SU-DHL-6 (cell line): ENCODE measurements at regions not wholly inside any gene's neighbourhood (a gene's known extent, or its start where the extent isn't known, plus 50 kb on each side); places are given as distances from the start of the nearest gene placed in this dataset.
"Not testable (repeated sequence)": the region's sequence is repeated elsewhere in the genome, so short reads cannot be mapped to it uniquely, and the experiment has no call there.

ENCODE experiments used
- H2AFZ ChIP-seq: fragments of 200-600 bp; sonication (generic); 2 replicates; pipeline ENCODE4 v1.6.1; 2014; ENCODE audit warnings: low read depth, mild to moderate bottlenecking, moderate library complexity, mixed read lengths, antibody characterized with exemption, low read length; ENCODE audit not compliant: severe bottlenecking
- H3F3A ChIP-seq: fragments of 200-600 bp; shearing (Covaris generic); 2 replicates; pipeline ENCODE4 v1.6.0; 2016; ENCODE audit warnings: antibody characterized with exemption, mild to moderate bottlenecking; ENCODE audit not compliant: insufficient read depth
- H3K27ac ChIP-seq: fragments of 200-600 bp; sonication (generic); 2 replicates; pipeline ENCODE4 v1.5.1; 2016; ENCODE audit warnings: low read depth, mild to moderate bottlenecking, low read length, moderate library complexity, mixed read lengths
- H3K27me3 ChIP-seq: fragments of 200-600 bp; sonication (generic), shearing (Covaris generic); 2 replicates; pipeline ENCODE4 v1.6.0; 2014; ENCODE audit warnings: mild to moderate bottlenecking, low read length
- H3K36me3 ChIP-seq: fragments of 200-600 bp; sonication (generic); 2 replicates; pipeline ENCODE4 v1.6.1; 2014; ENCODE audit warnings: mild to moderate bottlenecking, low read length, mixed read lengths
- H3K4me2 ChIP-seq: fragments of 300-600, 200-600 bp; shearing (Covaris generic), sonication (generic); 2 replicates; pipeline ENCODE4 v1.6.0; 2014; ENCODE audit warnings: low read length, low read depth, mild to moderate bottlenecking; ENCODE audit not compliant: poor library complexity, severe bottlenecking
- H3K4me3 ChIP-seq: fragments of 200-600 bp; sonication (generic); 2 replicates; pipeline ENCODE4 v1.5.1; 2014; ENCODE audit warnings: antibody characterized with exemption, low read length, mild to moderate bottlenecking, mixed read lengths; ENCODE audit not compliant: insufficient read depth, poor library complexity, severe bottlenecking
- H3K79me2 ChIP-seq: fragments of 200-600 bp; sonication (generic); 2 replicates; pipeline ENCODE4 v1.6.1; 2014; ENCODE audit warnings: mild to moderate bottlenecking, low read length, moderate library complexity; ENCODE audit not compliant: insufficient read depth
- H3K9ac ChIP-seq: fragments of 200-600 bp; sonication (generic); 2 replicates; pipeline ENCODE4 v1.7.0; 2014; ENCODE audit warnings: mild to moderate bottlenecking, low read length
- H3K9me2 ChIP-seq: fragments of 200-600 bp; sonication (generic); replicated peaks from 2 replicates; pipeline ENCODE4 v1.6.1; 2014; ENCODE audit warnings: low read length; ENCODE audit not compliant: insufficient read depth
- H3K9me3 ChIP-seq: fragments of 200-600 bp; sonication (generic); 2 replicates; pipeline ENCODE4 v1.6.1; 2014; ENCODE audit warnings: low read length, mixed read lengths; ENCODE audit not compliant: insufficient read depth
- H4K20me1 ChIP-seq: fragments of 200-600 bp; sonication (generic); 2 replicates; pipeline ENCODE4 v1.6.1; 2014; ENCODE audit warnings: low read depth, mild to moderate bottlenecking, antibody characterized with exemption, low read length, moderate library complexity, mixed read lengths
- EZH2phosphoT487 ChIP-seq: fragments of 200-600 bp; sonication (generic), shearing (Covaris generic); conservative IDR thresholded peaks from 2 replicates; pipeline ENCODE4 v1.6.1; 2018; ENCODE audit warnings: mild to moderate bottlenecking, antibody characterized with exemption, low read length, moderate library complexity, mixed read lengths
- TF ChIP-seq, protein P1 (sequence below): fragments of 200-600 bp; sonication (generic); IDR thresholded peaks from one replicate; pipeline ENCODE4 v1.5.1; 2017; ENCODE audit warnings: antibody characterized with exemption, mild to moderate bottlenecking, low read length, moderate library complexity; ENCODE audit not compliant: insufficient read depth, poor library complexity, severe bottlenecking

DNA sequence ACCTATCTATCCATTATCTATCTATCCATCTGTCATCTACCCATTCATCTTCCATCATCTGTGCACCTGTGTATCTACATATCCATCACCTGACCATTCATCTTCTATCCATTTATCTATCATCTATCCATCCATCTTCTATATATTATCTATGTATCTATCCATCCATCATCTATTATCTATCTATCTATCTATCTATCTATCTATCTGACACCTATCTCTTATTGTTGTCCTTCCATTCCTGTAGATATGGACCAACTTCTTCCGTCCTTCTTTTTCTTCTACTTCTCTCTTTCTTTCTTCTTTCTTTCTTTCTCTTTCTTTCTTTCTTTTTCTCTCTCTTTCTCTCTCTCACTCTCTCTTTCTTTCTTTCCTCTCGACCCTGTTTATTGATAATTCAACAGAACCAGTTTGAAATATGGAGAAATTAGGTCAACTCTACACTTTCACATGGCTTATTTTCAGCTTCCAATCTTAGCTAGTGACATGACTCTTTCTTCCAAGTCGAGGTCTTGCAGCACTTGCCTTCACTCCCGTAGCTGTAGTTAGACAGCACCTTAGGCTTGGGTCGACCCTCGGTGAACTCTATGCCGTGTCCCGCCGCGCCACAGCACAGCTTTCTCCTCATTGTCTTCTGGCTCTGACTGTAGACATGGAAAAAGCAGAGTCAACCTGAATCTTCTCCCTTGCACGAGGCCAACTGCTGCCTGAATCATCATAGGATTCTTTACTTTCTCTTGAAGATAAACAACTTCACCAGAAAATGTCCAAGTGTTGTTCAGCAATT is 110.4 kb upstream of the EXOC2 start:
- Histone ChIP-seq H3K9ac (no peak overlapping the region), H3K27me3 (no peaks in the 10 kb centered on the region; the same call in 1 of the 2 replicates), H2AFZ (no peak overlapping the region), H3K4me3 (no peak overlapping the region), H3K36me3 (no peaks in the 10 kb centered on the region), H3K9me3 (no peaks in the 10 kb centered on the region), H3K79me2 (no peaks in the 10 kb centered on the region), H3F3A (no peaks in the 10 kb centered on the region), H4K20me1 (no peaks in the 10 kb centered on the region), H3K4me2 (no peak overlapping the region), H3K27ac (no peak overlapping the region), H3K9me2 (no peaks in the 10 kb centered on the region)
- TF ChIP-seq, protein P1, sequence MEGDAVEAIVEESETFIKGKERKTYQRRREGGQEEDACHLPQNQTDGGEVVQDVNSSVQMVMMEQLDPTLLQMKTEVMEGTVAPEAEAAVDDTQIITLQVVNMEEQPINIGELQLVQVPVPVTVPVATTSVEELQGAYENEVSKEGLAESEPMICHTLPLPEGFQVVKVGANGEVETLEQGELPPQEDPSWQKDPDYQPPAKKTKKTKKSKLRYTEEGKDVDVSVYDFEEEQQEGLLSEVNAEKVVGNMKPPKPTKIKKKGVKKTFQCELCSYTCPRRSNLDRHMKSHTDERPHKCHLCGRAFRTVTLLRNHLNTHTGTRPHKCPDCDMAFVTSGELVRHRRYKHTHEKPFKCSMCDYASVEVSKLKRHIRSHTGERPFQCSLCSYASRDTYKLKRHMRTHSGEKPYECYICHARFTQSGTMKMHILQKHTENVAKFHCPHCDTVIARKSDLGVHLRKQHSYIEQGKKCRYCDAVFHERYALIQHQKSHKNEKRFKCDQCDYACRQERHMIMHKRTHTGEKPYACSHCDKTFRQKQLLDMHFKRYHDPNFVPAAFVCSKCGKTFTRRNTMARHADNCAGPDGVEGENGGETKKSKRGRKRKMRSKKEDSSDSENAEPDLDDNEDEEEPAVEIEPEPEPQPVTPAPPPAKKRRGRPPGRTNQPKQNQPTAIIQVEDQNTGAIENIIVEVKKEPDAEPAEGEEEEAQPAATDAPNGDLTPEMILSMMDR = no peak
- TF ChIP-seq EZH2phosphoT487 = no peak

DNA sequence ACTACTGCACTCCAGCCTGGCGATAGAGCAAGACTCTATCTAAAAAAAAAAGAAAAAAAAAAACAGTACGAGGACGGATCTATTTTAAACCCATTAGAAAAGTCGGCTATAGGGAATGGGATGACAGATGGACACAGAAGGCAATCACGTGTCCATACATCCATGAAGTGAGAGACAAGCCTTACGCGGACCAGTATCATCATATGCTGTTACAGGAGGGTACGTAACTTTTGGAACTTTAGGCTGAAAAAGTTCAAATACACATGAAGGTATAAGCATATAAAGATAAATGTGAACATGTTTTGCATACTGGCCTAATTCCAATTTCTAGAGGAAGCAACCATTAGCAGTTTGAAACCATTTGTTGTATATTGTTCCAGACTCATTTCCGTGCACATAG is 109.8 kb upstream of the EXOC2 start:
- Histone ChIP-seq H2AFZ (no peak overlapping the region), H3K36me3 (no peaks in the 10 kb centered on the region), H4K20me1 (no peaks in the 10 kb centered on the region), H3K9me2 (no peaks in the 10 kb centered on the region), H3K4me3 (no peak overlapping the region), H3K27ac (no peak overlapping the region), H3K27me3 (no peaks in the 10 kb centered on the region; the same call in 1 of the 2 replicates), H3F3A (no peaks in the 10 kb centered on the region), H3K4me2 (no peak overlapping the region), H3K9ac (no peak overlapping the region), H3K9me3 (no peaks in the 10 kb centered on the region), H3K79me2 (no peaks in the 10 kb centered on the region)
- TF ChIP-seq, protein P1 = no peak
- TF ChIP-seq EZH2phosphoT487 = no peak

DNA sequence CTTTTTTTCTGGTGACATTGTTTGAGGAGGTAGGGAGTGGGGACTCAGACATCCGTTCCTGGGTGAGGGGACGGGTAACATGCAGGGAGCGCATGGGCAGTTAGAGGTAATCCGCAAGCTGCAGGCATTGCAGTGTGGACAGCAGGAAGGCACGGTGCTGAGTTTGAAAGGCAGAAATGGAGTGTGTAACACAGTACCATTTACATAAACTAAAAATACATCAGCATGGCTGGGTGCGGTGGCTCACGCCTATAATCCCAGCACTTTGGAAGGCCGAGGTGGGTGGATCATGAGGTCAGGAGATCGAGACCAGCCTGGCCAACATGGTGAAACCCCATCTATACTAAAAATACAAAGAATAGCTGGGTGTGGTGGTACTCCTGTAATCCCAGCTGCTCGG is 109.3 kb upstream of the EXOC2 start:
- H3K9me3 ChIP-seq, H2AFZ ChIP-seq, H3K4me2 ChIP-seq, H3K4me3 ChIP-seq, H3K9ac ChIP-seq, H3K36me3 ChIP-seq, H3K27me3 ChIP-seq, H3K79me2 ChIP-seq, H3F3A ChIP-seq, H3K9me2 ChIP-seq, H4K20me1 ChIP-seq, H3K27ac ChIP-seq: not testable (repeated sequence)

DNA sequence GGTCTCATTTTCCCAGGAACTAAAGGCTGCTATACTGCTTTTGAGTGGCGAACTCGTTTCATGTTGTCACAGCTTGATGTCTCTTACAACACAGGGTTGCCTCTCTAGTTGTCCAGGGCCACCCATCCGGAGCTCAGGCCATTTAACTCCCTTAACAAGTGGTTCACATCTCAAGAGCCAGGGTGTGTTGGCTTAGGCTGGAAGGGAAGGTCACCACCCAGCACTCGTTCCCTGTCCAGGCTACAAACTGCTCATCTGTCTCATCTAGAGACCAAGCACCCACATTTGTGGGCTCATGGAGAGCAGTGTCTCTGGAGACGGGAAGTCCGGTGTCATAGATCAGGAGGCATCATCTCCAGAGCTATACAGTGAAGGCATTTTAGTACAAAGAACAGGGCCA is 106.8 kb upstream of the EXOC2 start:
- Histone ChIP-seq H3K9me2 (no peaks in the 10 kb centered on the region), H3K79me2 (no peaks in the 10 kb centered on the region), H3K4me3 (no peak overlapping the region), H3K9ac (no peak overlapping the region), H2AFZ (no peak overlapping the region), H3K36me3 (no peaks in the 10 kb centered on the region), H3K27ac (no peak overlapping the region), H3K9me3 (no peaks in the 10 kb centered on the region), H3K4me2 (no peak overlapping the region), H4K20me1 (no peaks in the 10 kb centered on the region; the same call in 1 of the 2 replicates), H3F3A (no peaks in the 10 kb centered on the region), H3K27me3 (no peaks in the 10 kb centered on the region)
- TF ChIP-seq, protein P1 = no peak
- no peak for TF ChIP-seq EZH2phosphoT487
